A549 (cell line): ENCODE measurements at regions not wholly inside any gene's neighbourhood (a gene's known extent, or its start where the extent isn't known, plus 50 kb on each side); places are given as distances from the start of the nearest gene placed in this dataset.

Experiments used
- ATAC-seq, 2 experiments: fragments of 200-7000 bp in 1 of 2; fragments of >200 bp in 1 of 2; cut with Nextera tagmentation in 1 of 2; cut with Tn5 transposase in 1 of 2; 3 replicates each; pipeline versions ENCODE4 v1.8.0 to v1.9.1; 2018 to 2020; ENCODE audit warnings: mild to moderate bottlenecking in 1 of 2, moderate library complexity in 1 of 2
- CTCF ChIA-PET: fragments of 300-600 bp; sonication (Branson Sonifier 250); formaldehyde crosslinking; extraction: SDS; loops from one replicate; lab custom pipeline; 2021; ENCODE audit warnings: antibody characterized with exemption, inconsistent platforms; lab: Yijun Ruan, JAX
- POLR2A ChIA-PET: fragments of 350-600 bp; formaldehyde crosslinking; extraction: SDS; loops from one replicate; lab custom pipeline; 2021; ENCODE audit warnings: antibody characterized with exemption, inconsistent platforms; lab: Yijun Ruan, JAX
- DNase-seq, 2 experiments: peaks; one replicate each; pipeline versions ENCODE4 v3.0.0 to v3.0.0-alpha.2; 2011 to 2016; ENCODE audit warnings: low read depth in 1 of 2, low spot score in 1 of 2
- FAIRE-seq: peaks from 2 replicates; lab custom pipeline; 2011; peaks lifted over from hg19 to GRCh38; lab: Jason Lieb, UNC
- H3K27ac ChIP-seq, 2 experiments: fragments of >200 bp; sonication (Bioruptor Twin); formaldehyde crosslinking; 3 replicates each; pipeline ENCODE4 v1.5.1; 2016 to 2017
- H3K4me1 ChIP-seq: fragments of >200 bp; sonication (Bioruptor Twin); formaldehyde crosslinking; 3 replicates; pipeline ENCODE4 v1.6.1; 2016
- H3K4me2 ChIP-seq: fragments of >200 bp; sonication (Bioruptor Twin); formaldehyde crosslinking; 3 replicates; pipeline ENCODE4 v1.6.1; 2016
- H3K4me3 ChIP-seq: fragments of >200 bp; sonication (Bioruptor Twin); formaldehyde crosslinking; 3 replicates; pipeline ENCODE4 v1.5.1; 2016
- H3K9me3 ChIP-seq: fragments of >200 bp; sonication (Bioruptor Twin); formaldehyde crosslinking; 3 replicates; pipeline ENCODE4 v1.6.1; 2016
- CBX2 ChIP-seq: fragments of 200-600 bp; sonication (generic); IDR thresholded peaks from 2 replicates; pipeline ENCODE4 v1.6.1; 2016; ENCODE audit warnings: low read depth, mild to moderate bottlenecking, borderline replicate concordance
- CBX8 ChIP-seq: fragments of 200-600 bp; sonication (generic); IDR thresholded peaks from 2 replicates; pipeline ENCODE4 v1.6.1; 2016
- CEBPB ChIP-seq, 2 experiments: fragments of >200 bp in 1 of 2; sonication (Bioruptor Twin) in 1 of 2; formaldehyde crosslinking in 1 of 2; IDR thresholded peaks; 2 replicates each; pipeline ENCODE4 v1.6.1; 2012 to 2016
- EHF ChIP-seq: fragments of 250-450 bp; sonication (Bioruptor Pico); IDR thresholded peaks from 2 replicates; pipeline ENCODE4 v1.5.0; 2020; ENCODE audit warnings: mild to moderate bottlenecking
- EHMT2 ChIP-seq: fragments of 200-600 bp; sonication (generic); IDR thresholded peaks from 2 replicates; pipeline ENCODE4 v1.6.1; 2016; ENCODE audit warnings: antibody characterized with exemption, low read depth, mild to moderate bottlenecking, moderate library complexity
- FOSL2 ChIP-seq, 2 experiments: fragments of 450-650 bp in 1 of 2; fragments of >200 bp in 1 of 2; sonication (Bioruptor Twin) in 1 of 2; formaldehyde crosslinking; IDR thresholded peaks; 2 replicates each; pipeline versions ENCODE4 v1.5.0 to v1.6.1; 2016 to 2020; ENCODE audit warnings: mild to moderate bottlenecking in 1 of 2, moderate library complexity in 1 of 2
- FOXS1 ChIP-seq: fragments of 250-450 bp; sonication (Bioruptor Pico); IDR thresholded peaks from 2 replicates; pipeline ENCODE4 v1.5.0; 2020; ENCODE audit warnings: mild to moderate bottlenecking, moderate library complexity
- HOXA7 ChIP-seq: fragments of 250-450 bp; sonication (Bioruptor Pico); IDR thresholded peaks from 2 replicates; pipeline ENCODE4 v1.5.0; 2020; ENCODE audit warnings: mild to moderate bottlenecking, moderate library complexity
- HOXB5 ChIP-seq: fragments of 250-450 bp; sonication (Bioruptor Pico); IDR thresholded peaks from 2 replicates; pipeline ENCODE4 v1.5.0; 2020; ENCODE audit warnings: mild to moderate bottlenecking, moderate library complexity
- JUNB ChIP-seq: fragments of >200 bp; sonication (Bioruptor Twin); formaldehyde crosslinking; IDR thresholded peaks from 2 replicates; pipeline ENCODE4 v1.6.1; 2016
- KDM1A ChIP-seq: fragments of 200-600 bp; sonication (generic); IDR thresholded peaks from 2 replicates; pipeline ENCODE4 v1.6.1; 2016; ENCODE audit warnings: low read depth, mild to moderate bottlenecking
- MAZ ChIP-seq: fragments of 150-350 bp; IDR thresholded peaks from 2 replicates; pipeline ENCODE4 v1.6.1; 2014; ENCODE audit warnings: antibody characterized with exemption, low read depth, low read length, borderline replicate concordance
- NR3C1 ChIP-seq: fragments of >200 bp; sonication (Bioruptor Twin); formaldehyde crosslinking; IDR thresholded peaks from 3 replicates; pipeline ENCODE4 v1.6.1; 2017
- POLR2A ChIP-seq: IDR thresholded peaks from 2 replicates; pipeline ENCODE4 v1.6.1; 2012; ENCODE audit warnings: mild to moderate bottlenecking, low read length
- POLR2AphosphoS2 ChIP-seq: conservative IDR thresholded peaks from 2 replicates; pipeline ENCODE4 v1.6.1; 2012; ENCODE audit warnings: low read length, improper control_type of control experiment, inconsistent platforms
- RARB ChIP-seq: fragments of 250-450 bp; sonication (Bioruptor Pico); IDR thresholded peaks from 2 replicates; pipeline ENCODE4 v1.8.0; 2021; ENCODE audit warnings: mild to moderate bottlenecking, moderate library complexity
- RCOR1 ChIP-seq: fragments of 150-350 bp; IDR thresholded peaks from 2 replicates; pipeline ENCODE4 v1.6.1; 2014; ENCODE audit warnings: antibody characterized with exemption, low read length, low read depth
- RNF2 ChIP-seq: fragments of 200-600 bp; sonication (generic); IDR thresholded peaks from 2 replicates; pipeline ENCODE4 v1.6.1; 2016; ENCODE audit warnings: low read depth, mild to moderate bottlenecking, antibody characterized with exemption, moderate library complexity, borderline replicate concordance
- SMC3 ChIP-seq: fragments of >200 bp; sonication (Bioruptor Twin); formaldehyde crosslinking; IDR thresholded peaks from 3 replicates; pipeline ENCODE4 v1.6.1; 2018; ENCODE audit warnings: inconsistent platforms
- TFCP2L1 ChIP-seq: fragments of 250-450 bp; sonication (Bioruptor Pico); IDR thresholded peaks from 2 replicates; pipeline ENCODE4 v1.5.0; 2021; ENCODE audit warnings: mild to moderate bottlenecking
- TP53 ChIP-seq: fragments of 250-450 bp; sonication (Bioruptor Pico); IDR thresholded peaks from 2 replicates; pipeline ENCODE4 v1.5.0; 2021; ENCODE audit warnings: mild to moderate bottlenecking, moderate library complexity
- ZNF302 ChIP-seq: fragments of 250-450 bp; sonication (Bioruptor Pico); IDR thresholded peaks from 2 replicates; pipeline ENCODE4 v1.9.0; 2021; ENCODE audit warnings: inconsistent platforms, mild to moderate bottlenecking, moderate library complexity
- ZSCAN20 ChIP-seq: fragments of 250-450 bp; sonication (Bioruptor Pico); IDR thresholded peaks from 2 replicates; pipeline ENCODE4 v1.8.0; 2022; ENCODE audit warnings: mild to moderate bottlenecking, moderate library complexity
- WGBS: methylation state at CpG from one replicate; pipeline ENCODE4 v1.1.6; 2017; ENCODE audit errors: missing lambda C conversion rate; 5-methylcytosine and 5-hydroxymethylcytosine counted together
- TF ChIP-seq, protein P1 (sequence below): fragments of 150-350 bp; IDR thresholded peaks from 2 replicates; pipeline ENCODE4 v1.6.1; 2014; ENCODE audit warnings: low read depth, mild to moderate bottlenecking, low read length
- TF ChIP-seq, protein P2 (sequence below): fragments of >200 bp; sonication (Bioruptor Twin); formaldehyde crosslinking; IDR thresholded peaks from 2 replicates; pipeline ENCODE4 v1.6.1; 2016
- TF ChIP-seq, protein P3 (sequence below): fragments of 200-600 bp; sonication (generic); IDR thresholded peaks from 2 replicates; pipeline ENCODE4 v1.6.1; 2016; ENCODE audit warnings: antibody characterized with exemption, mild to moderate bottlenecking, moderate library complexity
- TF ChIP-seq, protein P4 (sequence below): fragments of 250-450 bp; sonication (Bioruptor Pico); IDR thresholded peaks from 2 replicates; pipeline ENCODE4 v1.5.0; 2021; ENCODE audit warnings: mild to moderate bottlenecking, moderate library complexity, borderline replicate concordance

DNA sequence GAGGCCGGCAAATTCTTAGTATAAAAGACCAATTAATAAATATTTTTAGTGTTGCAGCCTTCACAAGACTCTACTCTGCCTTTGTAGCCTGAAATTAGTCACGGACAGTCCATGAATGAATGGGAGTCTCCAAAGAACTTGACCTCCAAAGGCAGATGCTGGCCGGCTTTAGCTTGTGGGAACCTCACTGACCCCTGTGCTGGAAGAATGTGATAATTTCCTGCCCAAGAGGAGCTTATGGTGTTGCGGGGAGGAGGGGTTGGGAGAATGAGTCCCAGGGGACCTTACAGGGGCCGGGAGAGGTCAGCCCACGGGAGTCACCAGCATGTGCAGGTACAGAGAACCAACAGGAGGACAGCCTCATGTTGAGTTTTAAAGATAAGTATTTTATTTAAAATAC lies 143.1 kb downstream of the IRX2 start:
- ATAC-seq (no peak), DNase-seq (no peak), FAIRE-seq (no peak)
- no peaks in the 10 kb centered on the region for H3K9me3 ChIP-seq
- ChIA-PET CTCF (no interaction called here), POLR2A (no interaction called here)
- no peak overlapping the region for H3K27ac ChIP-seq
- H3K4me1 ChIP-seq, result no peaks in the 10 kb centered on the region
- no peak overlapping the region for H3K4me2 ChIP-seq
- TF ChIP-seq, protein P1, sequence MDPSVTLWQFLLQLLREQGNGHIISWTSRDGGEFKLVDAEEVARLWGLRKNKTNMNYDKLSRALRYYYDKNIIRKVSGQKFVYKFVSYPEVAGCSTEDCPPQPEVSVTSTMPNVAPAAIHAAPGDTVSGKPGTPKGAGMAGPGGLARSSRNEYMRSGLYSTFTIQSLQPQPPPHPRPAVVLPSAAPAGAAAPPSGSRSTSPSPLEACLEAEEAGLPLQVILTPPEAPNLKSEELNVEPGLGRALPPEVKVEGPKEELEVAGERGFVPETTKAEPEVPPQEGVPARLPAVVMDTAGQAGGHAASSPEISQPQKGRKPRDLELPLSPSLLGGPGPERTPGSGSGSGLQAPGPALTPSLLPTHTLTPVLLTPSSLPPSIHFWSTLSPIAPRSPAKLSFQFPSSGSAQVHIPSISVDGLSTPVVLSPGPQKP, result no peak
- TF ChIP-seq, all 56 proteins: peak for 0
- H3K4me3 ChIP-seq, result no peak overlapping the region
- 12% methylated on average over 6 of the region's 6 CpGs for WGBS

DNA sequence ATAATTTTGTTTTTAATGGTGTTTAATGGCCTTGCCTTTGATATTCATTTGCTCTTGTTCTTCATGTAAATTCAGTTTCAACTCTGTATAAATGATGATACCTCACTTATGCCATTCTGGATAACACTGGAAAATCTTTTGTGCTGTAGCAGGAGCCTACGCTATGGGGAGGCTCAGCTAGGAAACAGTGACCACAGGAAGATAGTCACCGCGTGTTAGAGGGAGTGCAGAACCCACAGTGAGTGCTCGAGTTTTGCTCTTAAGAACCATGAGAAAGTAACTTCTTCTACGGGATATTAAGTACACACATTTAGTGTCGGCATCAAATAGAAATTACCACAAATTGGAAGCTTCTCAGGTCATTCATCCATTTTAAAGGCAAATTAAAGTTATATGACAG lies 143.9 kb downstream of the IRX2 start:
- no peak for ATAC-seq
- no peaks in the 10 kb centered on the region for H3K4me1 ChIP-seq
- no peak for DNase-seq
- H3K4me3 ChIP-seq, result no peak overlapping the region
- H3K4me2 ChIP-seq, result no peak overlapping the region
- POLR2A ChIA-PET, result no interaction called here
- WGBS, result 19% methylated on average over 6 of the region's 6 CpGs
- CTCF ChIA-PET, result no interaction called here
- H3K27ac ChIP-seq, result no peak overlapping the region
- no peaks in the 10 kb centered on the region for H3K9me3 ChIP-seq
- no peak for TF ChIP-seq CBX8
- no peak for TF ChIP-seq ZSCAN20 (CRISPR knock-in tag)
- no peak for TF ChIP-seq NR3C1
- no peak for TF ChIP-seq FOSL2 (IDR thresholded peaks at IDR 0.05)
- no peak for TF ChIP-seq FOSL2 (CRISPR knock-in tag; IDR thresholded peaks at IDR 0.05)
- TF ChIP-seq SMC3, result no peak
- no peak for TF ChIP-seq EHMT2
- no peak for TF ChIP-seq RARB (CRISPR knock-in tag)
- TF ChIP-seq, protein P2, sequence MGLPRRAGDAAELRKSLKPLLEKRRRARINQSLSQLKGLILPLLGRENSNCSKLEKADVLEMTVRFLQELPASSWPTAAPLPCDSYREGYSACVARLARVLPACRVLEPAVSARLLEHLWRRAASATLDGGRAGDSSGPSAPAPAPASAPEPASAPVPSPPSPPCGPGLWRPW, result no peak
- TF ChIP-seq POLR2A, result no peak
- TF ChIP-seq MAZ, result no peak
- TF ChIP-seq FOXS1 (CRISPR knock-in tag), result no peak
- no peak for FAIRE-seq

DNA sequence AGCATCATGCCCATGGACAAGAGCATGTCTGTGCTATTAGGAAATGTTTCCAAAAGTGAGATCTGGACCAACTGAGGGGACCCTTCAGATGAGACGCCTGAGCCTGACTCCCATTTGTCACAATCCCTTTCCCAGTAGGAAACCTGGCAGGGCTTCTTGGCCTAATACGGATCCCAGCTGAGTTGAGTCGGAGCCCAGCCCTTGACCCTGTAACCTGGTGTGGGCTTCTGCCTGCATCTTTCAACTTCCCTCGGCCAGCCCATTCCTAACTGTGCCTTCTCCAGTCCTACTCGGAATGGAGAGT lies 148.3 kb downstream of the IRX2 start:
- FAIRE-seq (no peak), DNase-seq (no peak), ATAC-seq (no peak)
- Histone ChIP-seq H3K9me3 (no peaks in the 10 kb centered on the region), H3K27ac (no peak overlapping the region), H3K4me1 (no peaks in the 10 kb centered on the region), H3K4me2 (no peak overlapping the region), H3K4me3 (no peak overlapping the region)
- WGBS, result 23% methylated on average over 5 of the region's 5 CpGs
- ChIA-PET POLR2A (no interaction called here), CTCF (no interaction called here)
- TF ChIP-seq KDM1A (no peak), EHF (CRISPR knock-in tag) (no peak)

DNA sequence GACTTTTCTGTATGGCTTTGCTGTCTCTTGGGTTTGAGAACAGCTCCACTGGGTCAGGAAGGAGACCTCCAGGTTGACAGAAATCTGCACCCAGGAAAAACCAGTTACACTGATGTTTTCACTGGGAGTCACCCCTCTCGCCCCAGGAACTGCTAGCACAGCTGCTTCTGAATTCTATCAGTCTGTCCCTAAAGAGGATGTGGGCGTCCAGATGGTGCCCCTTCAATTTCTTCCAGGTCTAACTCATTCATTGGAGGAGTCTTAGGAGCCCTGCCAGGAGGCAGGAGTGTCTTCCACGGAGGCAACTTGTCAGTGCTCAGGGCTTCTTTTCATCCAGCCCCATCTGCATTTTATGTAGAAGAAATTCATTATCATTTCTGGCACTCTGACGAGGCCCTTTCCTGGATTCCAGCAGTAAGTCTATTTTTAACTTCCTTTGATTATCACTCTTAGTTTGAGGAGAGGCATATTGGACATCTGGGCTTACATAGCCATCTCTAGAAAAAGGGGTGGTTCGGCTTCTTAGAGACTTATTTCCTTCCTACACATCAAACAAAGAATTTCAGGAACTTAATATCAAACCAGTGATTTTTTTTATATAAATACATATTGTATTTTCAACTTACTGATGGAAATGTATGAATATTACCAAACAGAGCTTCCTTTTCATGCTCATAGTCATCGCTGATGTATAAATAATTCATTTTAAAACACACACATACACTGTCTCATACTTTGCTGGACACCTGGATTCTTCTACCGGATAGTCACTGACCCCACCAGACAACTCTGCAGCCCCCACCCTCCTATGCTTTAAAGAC lies 148.8 kb downstream of the IRX2 start:
- ChIA-PET POLR2A (no interaction called here), CTCF (no interaction called here)

More for the DNA sequence above, 148.8 kb downstream of the IRX2 start:
- ATAC-seq, result no peak
- no peak for DNase-seq
- TF ChIP-seq POLR2AphosphoS2, result no peak
- TF ChIP-seq HOXB5, result no peak
- no peak for TF ChIP-seq RNF2
- no peak for TF ChIP-seq TFCP2L1 (CRISPR knock-in tag)
- TF ChIP-seq TP53 (CRISPR knock-in tag), result no peak
- no peak for TF ChIP-seq CBX2
- no peak for TF ChIP-seq NR3C1
- TF ChIP-seq CEBPB (IDR thresholded peaks at IDR 0.05), result no peak
- TF ChIP-seq JUNB, result no peak
- no peak for TF ChIP-seq ZNF302 (CRISPR knock-in tag)
- no peak for TF ChIP-seq HOXA7 (CRISPR knock-in tag)
- no peak for TF ChIP-seq RCOR1
- no peak for TF ChIP-seq MAZ
- TF ChIP-seq, protein P3, sequence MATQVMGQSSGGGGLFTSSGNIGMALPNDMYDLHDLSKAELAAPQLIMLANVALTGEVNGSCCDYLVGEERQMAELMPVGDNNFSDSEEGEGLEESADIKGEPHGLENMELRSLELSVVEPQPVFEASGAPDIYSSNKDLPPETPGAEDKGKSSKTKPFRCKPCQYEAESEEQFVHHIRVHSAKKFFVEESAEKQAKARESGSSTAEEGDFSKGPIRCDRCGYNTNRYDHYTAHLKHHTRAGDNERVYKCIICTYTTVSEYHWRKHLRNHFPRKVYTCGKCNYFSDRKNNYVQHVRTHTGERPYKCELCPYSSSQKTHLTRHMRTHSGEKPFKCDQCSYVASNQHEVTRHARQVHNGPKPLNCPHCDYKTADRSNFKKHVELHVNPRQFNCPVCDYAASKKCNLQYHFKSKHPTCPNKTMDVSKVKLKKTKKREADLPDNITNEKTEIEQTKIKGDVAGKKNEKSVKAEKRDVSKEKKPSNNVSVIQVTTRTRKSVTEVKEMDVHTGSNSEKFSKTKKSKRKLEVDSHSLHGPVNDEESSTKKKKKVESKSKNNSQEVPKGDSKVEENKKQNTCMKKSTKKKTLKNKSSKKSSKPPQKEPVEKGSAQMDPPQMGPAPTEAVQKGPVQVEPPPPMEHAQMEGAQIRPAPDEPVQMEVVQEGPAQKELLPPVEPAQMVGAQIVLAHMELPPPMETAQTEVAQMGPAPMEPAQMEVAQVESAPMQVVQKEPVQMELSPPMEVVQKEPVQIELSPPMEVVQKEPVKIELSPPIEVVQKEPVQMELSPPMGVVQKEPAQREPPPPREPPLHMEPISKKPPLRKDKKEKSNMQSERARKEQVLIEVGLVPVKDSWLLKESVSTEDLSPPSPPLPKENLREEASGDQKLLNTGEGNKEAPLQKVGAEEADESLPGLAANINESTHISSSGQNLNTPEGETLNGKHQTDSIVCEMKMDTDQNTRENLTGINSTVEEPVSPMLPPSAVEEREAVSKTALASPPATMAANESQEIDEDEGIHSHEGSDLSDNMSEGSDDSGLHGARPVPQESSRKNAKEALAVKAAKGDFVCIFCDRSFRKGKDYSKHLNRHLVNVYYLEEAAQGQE, result no peak
- TF ChIP-seq, protein P4, sequence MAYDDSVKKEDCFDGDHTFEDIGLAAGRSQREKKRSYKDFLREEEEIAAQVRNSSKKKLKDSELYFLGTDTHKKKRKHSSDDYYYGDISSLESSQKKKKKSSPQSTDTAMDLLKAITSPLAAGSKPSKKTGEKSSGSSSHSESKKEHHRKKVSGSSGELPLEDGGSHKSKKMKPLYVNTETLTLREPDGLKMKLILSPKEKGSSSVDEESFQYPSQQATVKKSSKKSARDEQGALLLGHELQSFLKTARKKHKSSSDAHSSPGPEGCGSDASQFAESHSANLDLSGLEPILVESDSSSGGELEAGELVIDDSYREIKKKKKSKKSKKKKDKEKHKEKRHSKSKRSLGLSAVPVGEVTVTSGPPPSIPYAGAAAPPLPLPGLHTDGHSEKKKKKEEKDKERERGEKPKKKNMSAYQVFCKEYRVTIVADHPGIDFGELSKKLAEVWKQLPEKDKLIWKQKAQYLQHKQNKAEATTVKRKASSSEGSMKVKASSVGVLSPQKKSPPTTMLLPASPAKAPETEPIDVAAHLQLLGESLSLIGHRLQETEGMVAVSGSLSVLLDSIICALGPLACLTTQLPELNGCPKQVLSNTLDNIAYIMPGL (CRISPR knock-in tag), result no peak
- 9% methylated on average over 7 of the region's 7 CpGs for WGBS
- Histone ChIP-seq H3K4me2 (no peak overlapping the region), H3K9me3 (no peaks in the 10 kb centered on the region), H3K4me3 (no peak overlapping the region), H3K27ac (no peak overlapping the region), H3K4me1 (no peaks in the 10 kb centered on the region)
- no peak for FAIRE-seq
